MM.1S (cell line): ENCODE measurements at regions not wholly inside any gene's neighbourhood (a gene's known extent, or its start where the extent isn't known, plus 50 kb on each side); places are given as distances from the start of the nearest gene placed in this dataset.

Source experiments
- EZH2 ChIP-seq: fragments of 300-600 bp; sonication (generic); optimal IDR thresholded peaks from 2 replicates; pipeline ENCODE3; 2017; ENCODE audit warnings: low read depth, mild to moderate bottlenecking, antibody characterized with exemption, low read length, mixed read lengths
- EZH2phosphoT487 ChIP-seq: fragments of 300-600 bp; sonication (generic); IDR thresholded peaks from 2 replicates; pipeline ENCODE4 v1.6.1; 2018; ENCODE audit warnings: antibody characterized with exemption, low read length
- TF ChIP-seq, protein P1 (sequence below): fragments of 300-600 bp; sonication (generic); IDR thresholded peaks from 2 replicates; pipeline ENCODE4 v1.5.1; 2016; ENCODE audit warnings: antibody characterized with exemption, low read length, mixed read lengths

GRCh38 chr11:116123739-116124138, 619.5 kb upstream of the CADM1 start:
- TF ChIP-seq, protein P1, sequence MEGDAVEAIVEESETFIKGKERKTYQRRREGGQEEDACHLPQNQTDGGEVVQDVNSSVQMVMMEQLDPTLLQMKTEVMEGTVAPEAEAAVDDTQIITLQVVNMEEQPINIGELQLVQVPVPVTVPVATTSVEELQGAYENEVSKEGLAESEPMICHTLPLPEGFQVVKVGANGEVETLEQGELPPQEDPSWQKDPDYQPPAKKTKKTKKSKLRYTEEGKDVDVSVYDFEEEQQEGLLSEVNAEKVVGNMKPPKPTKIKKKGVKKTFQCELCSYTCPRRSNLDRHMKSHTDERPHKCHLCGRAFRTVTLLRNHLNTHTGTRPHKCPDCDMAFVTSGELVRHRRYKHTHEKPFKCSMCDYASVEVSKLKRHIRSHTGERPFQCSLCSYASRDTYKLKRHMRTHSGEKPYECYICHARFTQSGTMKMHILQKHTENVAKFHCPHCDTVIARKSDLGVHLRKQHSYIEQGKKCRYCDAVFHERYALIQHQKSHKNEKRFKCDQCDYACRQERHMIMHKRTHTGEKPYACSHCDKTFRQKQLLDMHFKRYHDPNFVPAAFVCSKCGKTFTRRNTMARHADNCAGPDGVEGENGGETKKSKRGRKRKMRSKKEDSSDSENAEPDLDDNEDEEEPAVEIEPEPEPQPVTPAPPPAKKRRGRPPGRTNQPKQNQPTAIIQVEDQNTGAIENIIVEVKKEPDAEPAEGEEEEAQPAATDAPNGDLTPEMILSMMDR = no peak
- TF ChIP-seq EZH2phosphoT487 (no peak), EZH2 (no peak)
